HCT116 (cell line): ENCODE measurements at regions not wholly inside any gene's neighbourhood (a gene's known extent, or its start where the extent isn't known, plus 50 kb on each side); places are given as distances from the start of the nearest gene placed in this dataset.

Source experiments
- ATAC-seq: fragments of 200-7000 bp; cut with Tn5 transposase; 2 replicates; pipeline ENCODE4 v1.9.1; 2020; ENCODE audit warnings: mild to moderate bottlenecking, moderate library complexity
- BruUV-seq: library from RNA; stranded (reverse); fragments of 400-500 nt; replicated peaks from 2 replicates; lab custom pipeline; 2021; lab: Mats Ljungman, UMichigan
- CTCF ChIA-PET: fragments of 300-600 bp; sonication (Branson Sonifier 250); formaldehyde crosslinking; loops from one replicate; lab custom pipeline; 2021; ENCODE audit warnings: antibody characterized with exemption; lab: Charles Lee
- POLR2A ChIA-PET: fragments of 300-600, 350-600 bp; sonication (Branson Sonifier 250); formaldehyde crosslinking; loops from one replicate; lab custom pipeline; 2021; ENCODE audit warnings: antibody characterized with exemption; lab: Charles Lee
- RAD21 ChIA-PET, 2 experiments: fragments of 300-600 bp; sonication (Branson Sonifier 250); formaldehyde crosslinking; loops; one replicate each; lab custom pipeline; 2023; ENCODE audit warnings: low total read pairs in 2 of 2; ENCODE audit not compliant: uncharacterized antibody in 2 of 2, unreplicated experiment in 2 of 2, low non-redundant PET in 1 of 2; lab: Charles Lee
- DNase-seq: peaks from one replicate; pipeline ENCODE4 v3.0.0-alpha.2; 2010; ENCODE audit warnings: low read depth, low spot score
- H2AFZ ChIP-seq: fragments of 200-600 bp; shearing (Covaris generic), sonication (generic); 2 replicates; pipeline ENCODE4 v1.6.1; 2017; ENCODE audit warnings: low read depth, mixed run types, mixed read lengths, antibody characterized with exemption, low read length; ENCODE audit not compliant: poor library complexity, severe bottlenecking
- H3K27ac ChIP-seq: 2 replicates; pipeline ENCODE4 v1.5.1; 2012; ENCODE audit warnings: low read depth, low read length
- H3K27me3 ChIP-seq: fragments of 200-600 bp; sonication (generic); 2 replicates; pipeline ENCODE4 v1.6.1; 2016; ENCODE audit warnings: mixed run types, low read length, mixed read lengths; ENCODE audit not compliant: insufficient read depth
- H3K36me3 ChIP-seq, 2 experiments: fragments of 200-500 bp in 1 of 2; fragments of 200-600 bp in 1 of 2; sonication (Bioruptor generic) in 1 of 2; sonication (generic) in 1 of 2; 2 replicates each; pipeline versions ENCODE4 v1.5.1 to v1.6.1; 2014 to 2016; ENCODE audit warnings: low read length in 2 of 2, inconsistent platforms in 1 of 2, mixed read lengths in 1 of 2, mixed run types in 1 of 2; ENCODE audit not compliant: insufficient read depth in 2 of 2, control insufficient read depth in 1 of 2
- H3K4me1 ChIP-seq, 2 experiments: fragments of 200-600 bp in 1 of 2; sonication (generic) in 1 of 2; 2 replicates each; pipeline versions ENCODE4 v1.5.1 to v1.6.1; 2012 to 2017; ENCODE audit warnings: low read length in 2 of 2, inconsistent platforms in 1 of 2, mild to moderate bottlenecking in 1 of 2, mixed read lengths in 1 of 2, mixed run types in 1 of 2, moderate library complexity in 1 of 2; ENCODE audit not compliant: insufficient read depth in 2 of 2, control insufficient read depth in 1 of 2
- H3K4me2 ChIP-seq: fragments of 200-600 bp; sonication (generic); 2 replicates; pipeline ENCODE4 v1.6.1; 2017; ENCODE audit warnings: mixed run types, low read length, mixed read lengths
- H3K4me3 ChIP-seq, 2 experiments: fragments of 200-600 bp in 1 of 2; sonication (generic) in 1 of 2; replicated peaks in 1 of 2; 2 replicates each; pipeline ENCODE4 v1.5.1; 2011 to 2016; ENCODE audit warnings: low read length in 2 of 2, control low read depth in 1 of 2, low read depth in 1 of 2, mild to moderate bottlenecking in 1 of 2, mixed read lengths in 1 of 2, mixed run types in 1 of 2
- H3K79me2 ChIP-seq: fragments of 200-600 bp; sonication (generic); 2 replicates; pipeline ENCODE4 v1.6.1; 2017; ENCODE audit warnings: mild to moderate bottlenecking, mixed run types, low read length, moderate library complexity, mixed read lengths; ENCODE audit not compliant: insufficient read depth
- H3K9ac ChIP-seq: fragments of 200-600 bp; sonication (generic); 2 replicates; pipeline ENCODE4 v1.6.1; 2016; ENCODE audit warnings: low read length, mixed read lengths
- H3K9me2 ChIP-seq: fragments of 200-600 bp; sonication (generic), shearing (Covaris generic); 2 replicates; pipeline ENCODE4 v1.6.1; 2017; ENCODE audit warnings: mixed run types, mild to moderate bottlenecking, moderate library complexity; ENCODE audit not compliant: insufficient read depth
- H3K9me3 ChIP-seq, 2 experiments: fragments of 200-500 bp in 1 of 2; fragments of 200-600 bp in 1 of 2; sonication (Bioruptor generic) in 1 of 2; sonication (generic) in 1 of 2; 2 replicates each; pipeline ENCODE4 v1.6.1; 2014 to 2017; ENCODE audit warnings: low read length in 2 of 2, mixed read lengths in 2 of 2, inconsistent platforms in 1 of 2, low read depth in 1 of 2, mild to moderate bottlenecking in 1 of 2, mixed run types in 1 of 2, moderate library complexity in 1 of 2; ENCODE audit not compliant: control insufficient read depth in 1 of 2, insufficient read depth in 1 of 2
- H4K20me1 ChIP-seq: fragments of 200-600 bp; sonication (generic), shearing (Covaris generic); 2 replicates; pipeline ENCODE4 v1.6.1; 2017; ENCODE audit warnings: mixed run types, mild to moderate bottlenecking, moderate library complexity; ENCODE audit not compliant: insufficient read depth
- EZH2 ChIP-seq: fragments of 200-600 bp; sonication (generic); IDR thresholded peaks from 2 replicates; pipeline ENCODE4 v1.6.1; 2017; ENCODE audit warnings: antibody characterized with exemption, mixed run types
- POLR2A ChIP-seq: IDR thresholded peaks from 2 replicates; pipeline ENCODE4 v1.7.0; 2011; ENCODE audit warnings: borderline replicate concordance; ENCODE audit not compliant: insufficient read depth, insufficient read length; ENCODE audit errors: extremely low read depth
- TCF7L2 ChIP-seq: IDR thresholded peaks from 2 replicates; pipeline ENCODE4 v1.7.0; 2011; ENCODE audit warnings: borderline replicate concordance, inconsistent platforms; ENCODE audit not compliant: insufficient read depth, insufficient read length; ENCODE audit errors: extremely low read depth
- YY1 ChIP-seq: IDR thresholded peaks from 2 replicates; pipeline ENCODE4 v1.6.1; 2011; ENCODE audit warnings: low read length, low read depth, moderate library complexity, mild to moderate bottlenecking; ENCODE audit not compliant: insufficient replicate concordance; ENCODE audit errors: extremely low read depth
- intact Hi-C: fragments of 100-400 bp; cut with micrococcal nuclease; formaldehyde crosslinking; loops from 2 replicates; pipeline ENCODE4 v1.10.0; 2022
- TF ChIP-seq, protein P1 (sequence below): IDR thresholded peaks from 2 replicates; pipeline ENCODE4 v1.6.1; 2012
- TF ChIP-seq, protein P2 (sequence below): IDR thresholded peaks from 2 replicates; pipeline ENCODE4 v1.6.1; 2011; ENCODE audit warnings: mild to moderate bottlenecking, low read length, moderate library complexity; ENCODE audit not compliant: insufficient replicate concordance; ENCODE audit errors: extremely low read depth

DNA sequence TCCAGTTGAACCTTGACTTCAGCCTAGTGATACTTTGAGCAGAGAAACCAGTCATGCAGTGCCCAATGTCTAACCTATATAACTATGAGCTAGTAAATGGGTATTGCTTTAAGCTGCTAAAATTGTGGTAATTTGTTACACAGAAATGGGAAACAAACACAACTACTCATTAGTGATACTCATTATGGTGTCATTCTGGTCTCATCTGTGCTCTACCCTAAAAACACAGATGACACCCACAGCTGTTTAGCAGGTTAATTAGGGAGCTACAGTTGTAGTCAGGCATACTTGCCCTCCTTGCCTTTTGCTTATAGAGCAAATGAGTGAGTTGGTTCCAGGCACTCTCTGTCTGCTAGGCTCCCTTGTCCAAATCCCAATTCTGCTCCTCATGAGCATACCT, 50.0 kb upstream of the ATF7IP start:
- intact Hi-C loops: no loop called here
- ChIA-PET RAD21 (no interaction called here), CTCF (no interaction called here), POLR2A (no interaction called here)
- Histone ChIP-seq H3K27me3 (no peaks in the 10 kb centered on the region), H3K4me1 (peaks cover 4% of the 10 kb centered on the region in 2 experiments; a peak in 2 of 4 replicates), H3K79me2 (no peaks in the 10 kb centered on the region), H3K9ac (no peak overlapping the region), H2AFZ (no peak overlapping the region), H4K20me1 (no peaks in the 10 kb centered on the region), H3K36me3 (no peaks in the 10 kb centered on the region), H3K4me3 (no peak overlapping the region), H3K27ac (no peak overlapping the region), H3K9me2 (no peaks in the 10 kb centered on the region), H3K9me3 (no peaks in the 10 kb centered on the region), H3K4me2 (no peak overlapping the region)
- ATAC-seq (no peak), DNase-seq (no peak)
- no TSS peak for BruUV-seq
- TF ChIP-seq EZH2 (no peak), POLR2A (no peak), YY1 (no peak), TCF7L2 (no peak)
- TF ChIP-seq, protein P1, sequence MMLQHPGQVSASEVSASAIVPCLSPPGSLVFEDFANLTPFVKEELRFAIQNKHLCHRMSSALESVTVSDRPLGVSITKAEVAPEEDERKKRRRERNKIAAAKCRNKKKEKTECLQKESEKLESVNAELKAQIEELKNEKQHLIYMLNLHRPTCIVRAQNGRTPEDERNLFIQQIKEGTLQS: no peak
- TF ChIP-seq, protein P2, sequence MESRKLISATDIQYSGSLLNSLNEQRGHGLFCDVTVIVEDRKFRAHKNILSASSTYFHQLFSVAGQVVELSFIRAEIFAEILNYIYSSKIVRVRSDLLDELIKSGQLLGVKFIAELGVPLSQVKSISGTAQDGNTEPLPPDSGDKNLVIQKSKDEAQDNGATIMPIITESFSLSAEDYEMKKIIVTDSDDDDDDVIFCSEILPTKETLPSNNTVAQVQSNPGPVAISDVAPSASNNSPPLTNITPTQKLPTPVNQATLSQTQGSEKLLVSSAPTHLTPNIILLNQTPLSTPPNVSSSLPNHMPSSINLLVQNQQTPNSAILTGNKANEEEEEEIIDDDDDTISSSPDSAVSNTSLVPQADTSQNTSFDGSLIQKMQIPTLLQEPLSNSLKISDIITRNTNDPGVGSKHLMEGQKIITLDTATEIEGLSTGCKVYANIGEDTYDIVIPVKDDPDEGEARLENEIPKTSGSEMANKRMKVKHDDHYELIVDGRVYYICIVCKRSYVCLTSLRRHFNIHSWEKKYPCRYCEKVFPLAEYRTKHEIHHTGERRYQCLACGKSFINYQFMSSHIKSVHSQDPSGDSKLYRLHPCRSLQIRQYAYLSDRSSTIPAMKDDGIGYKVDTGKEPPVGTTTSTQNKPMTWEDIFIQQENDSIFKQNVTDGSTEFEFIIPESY: no peak
